EL (cell line): ENCODE measurements at regions not wholly inside any gene's neighbourhood (a gene's known extent, or its start where the extent isn't known, plus 50 kb on each side); places are given as distances from the start of the nearest gene placed in this dataset.
A peak's percentile ranks its signal among the peaks of the same experiment; 100 is the strongest.
"Not testable (repeated sequence)": the region's sequence is repeated elsewhere in the genome, so short reads cannot be mapped to it uniquely, and the experiment has no call there.

Experiments
- DNase-seq: peaks from one replicate; pipeline ENCODE4 v3.0.0-alpha.2; 2016

DNA sequence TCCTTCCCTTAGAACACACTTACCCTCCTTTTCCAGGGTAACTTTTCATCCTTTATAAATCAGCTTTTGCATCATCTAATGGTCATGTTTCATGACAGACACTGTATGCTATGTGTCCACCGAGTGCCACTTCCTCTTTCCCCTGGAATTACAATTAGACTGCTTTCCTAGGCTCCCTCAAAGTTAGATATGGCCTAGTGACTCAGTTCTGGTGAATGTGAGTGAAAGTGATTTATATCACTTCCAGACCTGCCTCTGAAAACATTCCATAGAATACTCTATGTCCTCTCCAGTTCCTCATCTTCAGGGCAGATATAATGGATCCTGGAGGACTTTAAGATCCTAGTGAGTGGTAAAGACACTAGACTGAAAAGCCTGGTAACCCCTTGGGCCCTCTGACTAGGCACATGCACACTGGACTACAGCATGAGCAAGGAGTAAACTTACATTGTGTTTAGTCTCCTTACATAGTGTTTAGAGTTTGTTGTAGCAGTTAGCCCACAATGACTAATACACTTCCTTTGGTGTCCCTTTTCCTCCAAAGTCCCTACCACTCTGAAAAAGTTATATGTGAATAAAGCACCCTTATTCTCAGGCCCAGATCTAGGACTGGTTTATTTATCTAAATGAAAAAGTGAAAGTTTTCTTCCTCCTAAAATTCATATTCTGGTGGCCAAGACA is 59.3 kb downstream of the GPR88 start:
- DNase-seq = peak; percentile 96

- DNase-seq = no peak
Observed at GRCh38 chr1:100597784-100598183, 59.8 kb downstream of the GPR88 start.

GRCh38 chr1:100600377-100600776 is 62.4 kb downstream of the GPR88 start:
- not testable (repeated sequence) for DNase-seq

DNA sequence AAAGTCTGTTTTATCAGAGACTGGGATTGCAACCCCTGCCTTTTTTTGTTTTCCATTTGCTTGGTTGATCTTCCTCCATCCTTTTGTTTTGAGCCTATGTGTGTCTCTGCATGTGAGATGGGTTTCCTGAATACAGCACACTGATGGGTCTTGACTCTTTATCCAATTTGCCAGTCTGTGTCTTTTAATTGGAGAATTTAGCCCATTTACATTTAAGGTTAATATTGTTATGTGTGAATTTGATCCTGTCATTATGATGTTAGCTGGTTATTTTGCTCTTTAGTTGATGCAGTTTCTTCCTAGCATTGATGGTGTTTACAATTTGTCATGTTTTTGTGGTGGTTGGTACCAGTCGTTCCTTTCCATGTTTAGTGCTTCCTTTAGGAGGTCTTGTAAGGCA is 64.1 kb downstream of the GPR88 start:
- DNase-seq = not testable (repeated sequence)

DNA sequence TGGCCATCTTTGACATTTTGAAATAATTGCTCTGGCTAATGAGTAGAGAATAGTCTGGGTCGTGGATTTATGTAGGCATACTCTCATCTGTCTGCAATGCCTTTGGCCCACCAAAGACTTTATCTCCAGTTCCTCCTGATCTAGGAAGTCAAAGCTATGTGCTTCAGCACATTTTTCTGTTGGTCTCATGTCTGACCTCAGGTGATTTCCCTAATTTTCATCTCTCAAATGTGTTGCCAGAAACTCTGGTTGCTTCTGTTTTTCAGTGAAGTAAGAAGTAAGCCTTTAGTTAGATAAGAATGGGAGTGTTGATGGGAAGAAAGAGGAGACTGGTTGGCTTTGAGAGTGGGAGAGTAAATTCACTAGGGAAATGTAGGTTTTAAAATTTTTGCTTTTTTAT is 66.4 kb downstream of the GPR88 start:
- DNase-seq = no peak

GRCh38 chr1:100606438-100606837 is 68.5 kb downstream of the GPR88 start:
- DNase-seq = peak; percentile 66

DNA sequence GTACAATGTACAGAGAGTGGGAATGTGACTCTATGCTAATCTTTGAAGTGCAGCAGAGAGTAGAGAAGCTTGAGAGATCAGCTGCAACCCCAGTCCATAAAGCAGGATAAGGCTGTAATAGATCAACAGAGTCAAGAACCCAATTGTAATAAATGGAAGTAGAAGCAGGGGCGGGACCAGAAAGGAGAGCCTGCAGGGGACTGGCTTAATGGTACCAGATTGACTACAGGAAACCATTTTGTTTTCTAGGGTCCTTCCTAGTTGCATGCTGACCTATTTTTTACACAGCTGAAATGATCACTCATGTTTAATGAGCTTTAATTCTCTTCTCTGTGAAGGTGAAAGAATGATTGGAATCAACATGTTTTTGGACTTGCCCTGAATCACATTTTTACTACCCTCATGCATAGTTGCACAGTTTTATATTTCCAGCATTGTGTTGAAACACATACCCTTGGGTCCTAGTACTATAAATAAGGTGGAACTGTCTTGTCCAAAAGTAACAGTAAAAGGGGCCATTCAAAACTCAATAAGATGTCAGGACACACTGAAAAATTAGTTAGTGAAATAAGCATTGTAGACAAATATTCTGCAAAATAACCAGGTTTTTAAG is 69.8 kb downstream of the GPR88 start:
- DNase-seq = no peak

DNA sequence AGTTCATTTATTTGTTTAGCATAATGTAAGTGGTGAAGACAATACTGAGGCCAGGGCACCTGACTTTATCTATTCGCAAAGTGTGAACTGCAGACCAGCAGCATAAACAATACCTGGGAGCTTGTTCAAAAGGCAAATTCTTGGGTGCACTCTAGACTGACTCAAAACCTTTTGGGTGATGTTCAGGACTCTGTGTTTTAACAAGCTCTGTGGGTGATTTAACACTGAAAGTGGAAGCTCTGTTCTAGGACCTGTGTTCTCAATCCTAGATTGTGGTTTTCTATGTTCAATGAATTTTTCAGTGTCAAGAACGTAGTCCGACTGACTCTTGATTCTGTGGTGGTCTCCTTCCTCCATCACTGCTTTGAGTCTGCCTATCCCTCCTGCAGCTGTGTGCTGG is 71.9 kb downstream of the GPR88 start:
- no peak for DNase-seq

DNA sequence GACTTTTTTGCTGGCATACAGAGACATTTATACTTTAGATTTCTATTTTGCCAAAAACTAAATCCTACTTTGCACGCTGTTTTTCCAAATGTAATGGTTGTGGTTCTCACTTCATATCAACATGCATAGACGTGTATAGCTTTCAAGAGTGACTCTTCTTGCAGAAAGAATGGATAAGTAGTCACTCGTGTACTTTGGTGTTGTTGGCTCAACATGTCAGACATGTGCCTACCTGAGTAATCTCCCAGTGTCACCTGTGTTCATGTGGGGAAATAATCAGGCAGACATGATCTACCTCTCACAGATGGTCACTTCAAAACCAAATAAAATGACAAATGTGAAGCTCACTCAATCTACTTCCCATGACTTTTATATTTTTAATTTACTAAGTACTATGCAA is 73.1 kb downstream of the GPR88 start:
- no peak for DNase-seq

DNA sequence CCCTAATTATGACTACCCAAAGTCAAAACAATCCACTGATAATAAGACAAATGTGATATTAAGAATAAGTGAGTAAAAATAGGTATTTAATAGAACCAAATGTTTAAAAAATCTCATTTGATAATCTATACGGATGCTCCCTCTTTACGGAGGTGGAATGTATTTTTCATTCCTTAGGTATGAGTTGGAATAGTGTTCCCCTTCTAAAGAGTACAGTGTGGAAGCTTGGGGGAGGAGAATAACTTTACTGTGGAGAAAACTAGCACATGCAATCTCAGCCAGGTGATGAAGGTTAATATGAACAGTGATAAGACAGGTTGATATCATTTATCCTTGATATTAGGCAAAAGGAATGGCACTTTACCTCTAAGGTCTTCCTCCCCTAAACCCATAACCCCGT is 74.6 kb downstream of the GPR88 start:
- DNase-seq = peak; percentile 33

DNA sequence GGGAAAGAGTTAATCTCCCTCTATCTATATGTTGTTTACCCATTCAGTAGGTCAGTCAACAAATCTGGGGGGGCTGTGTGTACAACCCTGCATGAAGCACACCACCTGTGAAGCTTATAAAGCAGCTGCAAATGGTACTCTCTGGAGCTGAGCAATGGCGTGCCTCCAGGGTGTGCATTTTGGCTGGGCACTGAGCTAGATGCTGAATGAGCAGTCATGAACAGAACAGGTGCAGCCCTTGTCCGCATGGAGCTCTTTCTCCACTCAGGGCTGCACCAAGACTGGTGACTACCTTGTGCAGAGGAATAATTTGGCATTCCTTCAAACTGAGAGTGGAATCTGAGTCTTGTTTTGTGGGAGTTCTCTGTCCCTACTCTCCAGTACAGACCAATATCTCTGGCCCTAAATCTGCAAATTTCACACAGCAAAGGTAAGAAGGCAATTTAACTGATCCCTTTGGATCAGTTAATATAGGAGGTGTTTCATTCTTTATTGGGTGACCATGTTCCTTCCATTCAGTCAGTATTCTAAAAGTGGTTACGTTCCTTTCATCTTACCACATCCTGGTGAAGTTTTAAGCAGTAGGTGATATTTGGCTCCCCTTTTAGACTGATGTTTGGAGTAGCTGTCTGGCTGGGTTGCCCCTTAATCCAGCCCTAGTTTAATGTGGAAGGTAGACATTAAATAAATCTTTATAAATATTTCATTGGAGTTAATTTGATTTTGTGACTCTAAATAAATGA is 76.0 kb downstream of the GPR88 start:
- no peak for DNase-seq

GRCh38 chr1:100614570-100614969 is 76.6 kb downstream of the GPR88 start:
- no peak for DNase-seq

GRCh38 chr1:100615686-100616085 is 77.7 kb downstream of the GPR88 start:
- no peak for DNase-seq

GRCh38 chr1:100616121-100616621 is 78.2 kb downstream of the GPR88 start:
- DNase-seq = no peak

DNA sequence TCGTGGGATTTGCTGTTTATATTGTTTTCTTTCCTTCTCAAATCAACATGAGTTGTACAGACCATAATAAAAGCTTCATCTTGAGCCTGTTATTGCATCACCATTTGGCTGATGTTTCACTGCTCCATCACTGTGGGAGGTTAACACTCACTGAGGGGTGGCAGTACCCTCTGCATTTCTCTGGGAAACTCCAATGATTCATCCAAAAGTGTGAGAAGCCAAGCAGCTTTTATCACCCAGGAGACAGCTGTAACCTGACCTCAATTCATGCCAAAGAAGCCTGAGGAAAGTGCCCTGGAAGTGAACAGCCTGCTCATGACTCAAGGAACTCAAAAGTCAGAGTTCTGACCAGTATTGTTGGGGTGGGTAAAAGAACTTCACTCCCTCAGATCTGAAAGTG is 84.1 kb downstream of the GPR88 start:
- DNase-seq = peak; percentile 99

GRCh38 chr1:100622506-100622905 is 84.6 kb downstream of the GPR88 start:
- DNase-seq = no peak

DNA sequence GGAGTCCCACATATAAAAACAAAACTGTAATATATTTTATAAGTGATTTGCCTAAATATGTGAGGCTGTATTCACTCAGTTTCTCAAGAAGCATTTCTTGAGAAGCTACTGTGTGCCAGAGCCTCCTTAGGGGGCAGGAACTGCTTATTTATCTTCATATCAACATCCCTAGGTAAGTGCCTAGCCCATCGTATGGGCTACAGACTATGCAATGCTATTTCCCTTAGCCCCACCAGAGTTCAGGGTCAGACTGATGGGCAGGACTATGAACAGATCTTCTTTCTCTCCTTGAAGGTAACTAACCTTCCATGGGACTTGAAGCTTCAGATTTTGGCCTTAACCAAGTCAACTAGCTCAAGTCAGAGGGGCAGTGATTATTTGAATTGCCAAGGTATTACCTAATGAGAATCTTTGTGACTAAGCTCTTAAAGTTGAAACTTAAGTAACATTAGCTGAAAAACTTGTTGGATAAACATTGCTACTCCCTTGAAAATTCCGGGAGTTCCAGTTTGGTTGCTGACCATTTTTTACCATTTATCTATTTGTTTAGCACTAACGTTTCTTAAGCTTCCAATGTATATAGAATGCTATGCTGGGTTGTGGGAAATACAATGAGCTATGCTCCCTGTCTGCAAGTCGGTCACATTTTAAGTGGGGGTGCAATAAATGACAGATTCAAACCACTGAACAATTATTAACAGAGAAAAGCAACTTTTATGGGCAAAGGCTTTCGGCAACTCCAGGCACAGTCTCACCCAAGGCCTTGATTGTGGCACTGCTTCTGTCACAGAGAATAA is 85.2 kb downstream of the GPR88 start:
- peak; percentile 83 for DNase-seq

DNA sequence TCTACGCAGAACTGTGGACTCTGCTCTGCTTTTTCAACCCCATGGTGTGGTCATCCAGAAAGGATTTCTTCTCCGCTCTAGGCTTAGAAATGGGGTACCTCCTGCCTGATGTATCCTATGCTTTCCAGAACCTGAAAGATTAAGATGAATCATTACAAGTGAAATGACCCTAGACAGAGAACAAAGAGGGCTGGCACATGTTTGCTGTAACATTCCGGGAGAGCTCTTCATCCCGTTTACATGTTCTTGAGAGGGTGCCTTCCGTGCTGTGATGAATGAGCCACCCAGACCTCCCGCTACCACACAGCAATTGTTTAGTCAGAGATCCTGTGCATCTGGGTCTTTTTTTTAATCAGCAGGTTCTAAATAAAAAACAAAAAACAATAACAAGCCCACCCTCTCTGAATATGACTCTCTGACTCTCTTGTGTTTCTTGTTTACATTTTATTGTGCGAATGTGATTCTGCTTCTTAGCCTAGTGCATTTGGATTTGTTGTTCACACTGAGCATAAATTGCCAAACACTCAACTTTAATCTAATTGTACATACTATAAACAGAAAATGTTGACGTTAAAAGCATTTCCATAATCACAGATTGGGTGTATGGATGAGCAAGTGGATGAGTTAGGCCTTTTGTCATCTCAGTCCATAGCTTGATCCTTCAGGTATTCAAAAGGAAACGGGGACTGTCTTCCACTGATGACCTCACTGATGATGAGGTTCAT is 87.1 kb downstream of the GPR88 start:
- no peak for DNase-seq

DNA sequence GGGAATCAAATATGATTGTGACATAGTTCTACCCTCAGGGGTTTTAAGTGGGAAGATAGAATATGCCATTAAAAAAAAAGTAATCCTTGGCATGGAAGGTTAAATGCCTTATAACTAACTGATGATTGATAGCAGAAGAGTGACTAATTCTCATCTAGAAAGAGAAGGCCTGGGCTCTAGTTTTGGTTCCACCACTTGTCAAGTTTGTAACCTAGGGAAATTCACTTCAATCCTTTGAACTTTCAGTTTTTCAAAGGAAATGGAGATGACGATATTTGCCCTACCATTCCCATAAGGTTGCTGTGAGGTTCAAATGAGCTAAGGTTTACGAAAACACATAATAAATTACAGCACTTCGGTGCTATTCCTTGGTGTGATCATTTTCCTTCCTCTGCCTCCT is 88.5 kb downstream of the GPR88 start:
- DNase-seq = peak; percentile 58

GRCh38 chr1:100627054-100627716 is 89.2 kb downstream of the GPR88 start:
- DNase-seq = peak; percentile 94

DNA sequence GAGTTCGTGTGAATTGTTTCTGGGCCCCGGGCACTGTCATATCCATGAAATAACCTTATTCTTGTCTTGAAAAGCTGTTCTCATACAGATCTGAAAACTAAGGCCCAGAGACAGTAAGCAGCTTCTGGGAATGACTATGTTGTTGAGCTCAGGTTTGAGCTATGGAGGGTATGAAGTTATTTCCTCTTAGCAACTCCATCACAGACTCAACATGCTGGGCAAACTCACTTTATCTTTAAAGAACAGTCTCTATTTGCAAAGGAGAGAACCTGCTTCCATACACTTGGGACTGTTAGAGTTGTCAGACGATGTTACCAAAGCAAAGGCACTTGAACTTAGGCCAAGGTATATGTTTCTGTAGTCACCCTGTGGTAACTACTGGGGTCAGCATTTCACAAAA is 90.0 kb downstream of the GPR88 start:
- peak; percentile 23 for DNase-seq

DNA sequence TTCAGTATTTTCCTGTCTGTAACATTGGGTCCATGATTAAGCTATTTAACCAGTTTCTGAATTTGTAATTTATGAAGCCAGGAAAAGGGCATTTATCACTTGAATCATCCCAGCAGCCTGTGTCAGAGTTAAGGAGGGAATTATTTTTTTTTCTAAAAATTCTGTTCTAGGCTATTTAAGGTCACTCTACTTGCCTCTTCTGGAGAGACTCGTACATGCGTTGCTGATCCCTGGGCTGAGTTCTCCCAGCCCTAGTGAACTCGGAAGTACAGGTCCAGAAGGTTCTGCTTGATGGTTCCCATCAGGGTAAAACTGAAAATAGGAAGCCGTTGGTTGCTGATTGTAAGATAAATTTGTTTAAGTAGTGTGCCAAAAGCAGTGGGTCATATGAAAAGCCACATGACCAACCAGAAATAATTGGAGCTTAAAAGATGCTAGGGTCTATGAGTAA is 90.7 kb downstream of the GPR88 start:
- peak; percentile 27 for DNase-seq
